ENCODE measurements at regions not wholly inside any gene's neighbourhood (a gene's known extent, or its start where the extent isn't known, plus 50 kb on each side); places are given as distances from the start of the nearest gene placed in this dataset.

DNA sequence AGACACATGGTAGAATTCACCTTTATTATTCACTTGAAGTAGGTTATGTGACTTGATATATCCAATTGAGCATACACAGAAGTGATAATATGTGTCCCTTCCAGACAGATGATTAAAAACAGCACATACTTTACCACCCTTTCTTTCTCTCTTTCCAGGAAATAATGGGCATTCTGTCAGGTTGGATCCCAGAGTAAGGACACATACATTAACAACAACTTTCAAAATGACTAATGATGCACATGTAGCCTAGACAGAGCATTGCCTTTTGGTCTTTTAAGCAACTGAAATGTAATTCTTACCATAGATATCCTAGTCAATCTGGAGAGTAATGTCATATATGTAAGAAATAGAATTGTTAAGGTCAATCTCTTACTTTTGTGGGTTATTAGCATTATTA, 1748.7 kb downstream of the EFNA5 start:
- DNase-seq (no peak), ATAC-seq (no peak)
- no peak overlapping the region for H3K4me3 Mint-ChIP-seq
- TF ChIP-seq CTCF (IDR thresholded peaks at IDR 0.05), result no peak
- no peaks in the 10 kb centered on the region for H3K36me3 Mint-ChIP-seq
- intact Hi-C loops (cut with micrococcal nuclease), result no loop called here
- Histone ChIP-seq H3K27me3 (ENCODE audit: control insufficient read depth, insufficient read depth, low read length) (no peaks in the 10 kb centered on the region), H3K4me3 (ENCODE audit: low read length) (no peak overlapping the region), H3K9me3 (ENCODE audit: control insufficient read depth, insufficient read depth, low read length) (no peaks in the 10 kb centered on the region), H3K36me3 (ENCODE audit: control insufficient read depth, insufficient read depth, low read length) (no peaks in the 10 kb centered on the region), H3K4me1 (ENCODE audit: control insufficient read depth, insufficient read depth, low read length) (no peaks in the 10 kb centered on the region), H3K27ac (ENCODE audit: low read length) (no peak overlapping the region)
- peaks cover 0 to 5% of the 10 kb centered on the region in 2 donors for H3K9me3 Mint-ChIP-seq
- no peaks in the 10 kb centered on the region for H3K27me3 Mint-ChIP-seq (ENCODE audit: low read depth in 2 of 2)
- no peaks in the 10 kb centered on the region for H3K4me1 Mint-ChIP-seq
- H3K27ac Mint-ChIP-seq, result no peak overlapping the region

DNA sequence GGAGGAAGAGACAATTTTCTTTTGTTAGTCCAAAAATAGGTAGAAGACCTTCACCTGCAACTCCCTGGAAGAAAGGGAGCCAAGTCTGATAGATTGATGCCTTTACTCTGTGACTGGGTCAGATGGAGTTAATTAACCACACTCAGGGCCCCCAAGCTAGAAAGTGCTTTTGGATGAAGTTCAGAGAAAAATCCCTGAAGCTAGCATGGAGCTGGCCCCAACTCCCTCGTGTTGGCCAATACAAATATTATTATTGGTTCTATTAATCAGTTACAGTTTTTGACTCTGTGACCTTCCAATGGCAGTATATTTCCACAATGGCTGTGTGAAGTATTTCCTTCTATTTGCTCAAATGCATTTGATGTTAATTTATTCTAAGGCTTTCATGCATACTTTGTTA, 1753.5 kb downstream of the EFNA5 start:
- Mint-ChIP-seq H3K27ac (no peak overlapping the region), H3K4me3 (no peak overlapping the region), H3K4me1 (no peaks in the 10 kb centered on the region), H3K27me3 (ENCODE audit: low read depth in 2 of 2) (no peaks in the 10 kb centered on the region), H3K9me3 (peaks cover 3 to 5% of the 10 kb centered on the region in 2 donors), H3K36me3 (no peaks in the 10 kb centered on the region)
- no peak for TF ChIP-seq CTCF (IDR thresholded peaks at IDR 0.05)
- no peaks in the 10 kb centered on the region for H3K27me3 ChIP-seq (ENCODE audit: control insufficient read depth, insufficient read depth, low read length)
- 57% methylated on average over 1 of the region's 1 CpG for WGBS (ENCODE audit: insufficient coverage)
- ATAC-seq, result no peak
- no peaks in the 10 kb centered on the region for H3K4me1 ChIP-seq (ENCODE audit: control insufficient read depth, insufficient read depth, low read length)
- intact Hi-C loops (cut with micrococcal nuclease), result no loop called here
- no peak overlapping the region for H3K4me3 ChIP-seq (ENCODE audit: low read length)
- no peak overlapping the region for H3K27ac ChIP-seq (ENCODE audit: low read length)
- no peaks in the 10 kb centered on the region for H3K9me3 ChIP-seq (ENCODE audit: control insufficient read depth, insufficient read depth, low read length)
- DNase-seq, result no peak
- no peaks in the 10 kb centered on the region for H3K36me3 ChIP-seq (ENCODE audit: control insufficient read depth, insufficient read depth, low read length)

- WGBS (ENCODE audit: insufficient coverage), result no CpG with 5 or more reads among the region's 2 CpGs
- H3K9me3 Mint-ChIP-seq, result peaks cover 2 to 5% of the 10 kb centered on the region in 2 donors
- H3K36me3 Mint-ChIP-seq, result no peaks in the 10 kb centered on the region
- H3K4me1 Mint-ChIP-seq, result no peaks in the 10 kb centered on the region
- TF ChIP-seq CTCF (IDR thresholded peaks at IDR 0.05), result no peak
- H3K4me3 ChIP-seq (ENCODE audit: low read length), result no peak overlapping the region
- no peak overlapping the region for H3K27ac Mint-ChIP-seq
- H3K9me3 ChIP-seq (ENCODE audit: control insufficient read depth, insufficient read depth, low read length), result no peaks in the 10 kb centered on the region
- ATAC-seq (no peak), DNase-seq (no peak)
- no peak overlapping the region for H3K27ac ChIP-seq (ENCODE audit: low read length)
- H3K36me3 ChIP-seq (ENCODE audit: control insufficient read depth, insufficient read depth, low read length), result no peaks in the 10 kb centered on the region
- H3K4me1 ChIP-seq (ENCODE audit: control insufficient read depth, insufficient read depth, low read length), result no peaks in the 10 kb centered on the region
- intact Hi-C loops (cut with micrococcal nuclease), result no loop called here
- H3K4me3 Mint-ChIP-seq, result no peak overlapping the region
- no peaks in the 10 kb centered on the region for H3K27me3 ChIP-seq (ENCODE audit: control insufficient read depth, insufficient read depth, low read length)
- H3K27me3 Mint-ChIP-seq (ENCODE audit: low read depth in 2 of 2), result no peaks in the 10 kb centered on the region
Observed at GRCh38 chr5:105907016-105907415, 1763.7 kb downstream of the EFNA5 start.

GRCh38 chr5:105905392-105905791, 1765.3 kb downstream of the EFNA5 start:
- ATAC-seq, result no peak
- intact Hi-C loops (cut with micrococcal nuclease), result no loop called here
- no peaks in the 10 kb centered on the region for H3K36me3 ChIP-seq (ENCODE audit: control insufficient read depth, insufficient read depth, low read length)
- no peak for DNase-seq
- H3K4me1 ChIP-seq (ENCODE audit: control insufficient read depth, insufficient read depth, low read length), result no peaks in the 10 kb centered on the region
- no peak overlapping the region for H3K27ac Mint-ChIP-seq
- no peaks in the 10 kb centered on the region for H3K36me3 Mint-ChIP-seq
- H3K9me3 Mint-ChIP-seq, result peaks cover 6 to 9% of the 10 kb centered on the region in 2 donors
- no peaks in the 10 kb centered on the region for H3K27me3 ChIP-seq (ENCODE audit: control insufficient read depth, insufficient read depth, low read length)
- TF ChIP-seq CTCF (IDR thresholded peaks at IDR 0.05), result no peak
- no peak overlapping the region for H3K27ac ChIP-seq (ENCODE audit: low read length)
- H3K27me3 Mint-ChIP-seq (ENCODE audit: low read depth in 2 of 2), result no peaks in the 10 kb centered on the region
- no peak overlapping the region for H3K4me3 ChIP-seq (ENCODE audit: low read length)
- no peaks in the 10 kb centered on the region for H3K9me3 ChIP-seq (ENCODE audit: control insufficient read depth, insufficient read depth, low read length)
- no peaks in the 10 kb centered on the region for H3K4me1 Mint-ChIP-seq
- 82% methylated on average over 3 of the region's 3 CpGs for WGBS (ENCODE audit: insufficient coverage)
- H3K4me3 Mint-ChIP-seq, result no peak overlapping the region

Measured in natural killer cell (primary cell).